Panc1 (cell line): ENCODE measurements at regions not wholly inside any gene's neighbourhood (a gene's known extent, or its start where the extent isn't known, plus 50 kb on each side); places are given as distances from the start of the nearest gene placed in this dataset.

ENCODE experiments used
- CTCF ChIP-seq: fragments of 450-650 bp; IDR thresholded peaks from 2 replicates; pipeline ENCODE4 v1.5.1; 2017; ENCODE audit warnings: mild to moderate bottlenecking
- POLR2AphosphoS5 ChIP-seq: IDR thresholded peaks from 2 replicates; pipeline ENCODE4 v1.6.1; 2012; ENCODE audit warnings: mild to moderate bottlenecking, low read depth, low read length, moderate library complexity
- REST ChIP-seq, 2 experiments: IDR thresholded peaks; 2 replicates each; pipeline ENCODE4 v1.6.1; 2011 to 2012; ENCODE audit warnings: low read depth in 2 of 2, control low read depth in 1 of 2, low read length in 1 of 2, mild to moderate bottlenecking in 1 of 2, moderate library complexity in 1 of 2; ENCODE audit not compliant: insufficient read depth in 1 of 2
- SIN3A ChIP-seq: IDR thresholded peaks from 2 replicates; pipeline ENCODE4 v1.6.1; 2012; ENCODE audit warnings: low read depth, mild to moderate bottlenecking, low read length, moderate library complexity, borderline replicate concordance; ENCODE audit not compliant: insufficient read depth
- TCF7L2 ChIP-seq: IDR thresholded peaks from 2 replicates; pipeline ENCODE4 v1.6.1; 2011; ENCODE audit warnings: mild to moderate bottlenecking, low read depth, low read length, inconsistent platforms

- TF ChIP-seq CTCF (no peak), POLR2AphosphoS5 (no peak), TCF7L2 (no peak), SIN3A (no peak), REST (IDR thresholded peaks at IDR 0.05; ENCODE audit: insufficient read depth in 1 of 2, low read depth in 2 of 2, low read length in 1 of 2) (no peak)
Observed at GRCh38 chr2:204251998-204252376, 293.3 kb upstream of the PARD3B start.
